ENCODE measurements at regions not wholly inside any gene's neighbourhood (a gene's known extent, or its start where the extent isn't known, plus 50 kb on each side); places are given as distances from the start of the nearest gene placed in this dataset.
"Not testable (repeated sequence)": the region's sequence is repeated elsewhere in the genome, so short reads cannot be mapped to it uniquely, and the experiment has no call there.

GRCh38 chr1:168835176-168835575, 106.2 kb upstream of the DPT start:
- H3K36me3 Mint-ChIP-seq (ENCODE audit: low read depth, unreplicated experiment): no peaks in the 10 kb centered on the region
- TF ChIP-seq CTCF (IDR thresholded peaks at IDR 0.05; ENCODE audit: unreplicated experiment): no peak
- DNase-seq (ENCODE audit: low spot score): no peak
- no peaks in the 10 kb centered on the region for H3K27me3 Mint-ChIP-seq (ENCODE audit: unreplicated experiment)
- H3K9me3 Mint-ChIP-seq (ENCODE audit: unreplicated experiment): no peaks in the 10 kb centered on the region
- H3K4me1 Mint-ChIP-seq (ENCODE audit: unreplicated experiment): peaks cover 28% of the 10 kb centered on the region
- no peak overlapping the region for H3K4me3 Mint-ChIP-seq (ENCODE audit: unreplicated experiment)
- H3K27ac Mint-ChIP-seq (ENCODE audit: unreplicated experiment): no peak overlapping the region

GRCh38 chr1:168835791-168836190, 106.8 kb upstream of the DPT start:
- Mint-ChIP-seq H3K36me3 (ENCODE audit: low read depth, unreplicated experiment) (no peaks in the 10 kb centered on the region), H3K27ac (ENCODE audit: unreplicated experiment) (no peak overlapping the region), H3K4me3 (ENCODE audit: unreplicated experiment) (no peak overlapping the region), H3K4me1 (ENCODE audit: unreplicated experiment) (peaks cover 28% of the 10 kb centered on the region), H3K27me3 (ENCODE audit: unreplicated experiment) (no peaks in the 10 kb centered on the region), H3K9me3 (ENCODE audit: unreplicated experiment) (no peaks in the 10 kb centered on the region)
- TF ChIP-seq CTCF (IDR thresholded peaks at IDR 0.05; ENCODE audit: unreplicated experiment): no peak
- no peak for DNase-seq (ENCODE audit: low spot score)

- no peak overlapping the region for H3K27ac Mint-ChIP-seq (ENCODE audit: unreplicated experiment)
- no peak for DNase-seq (ENCODE audit: low spot score)
- H3K36me3 Mint-ChIP-seq (ENCODE audit: low read depth, unreplicated experiment): no peaks in the 10 kb centered on the region
- no peak for TF ChIP-seq CTCF (IDR thresholded peaks at IDR 0.05; ENCODE audit: unreplicated experiment)
- H3K27me3 Mint-ChIP-seq (ENCODE audit: unreplicated experiment): no peaks in the 10 kb centered on the region
- no peaks in the 10 kb centered on the region for H3K9me3 Mint-ChIP-seq (ENCODE audit: unreplicated experiment)
- H3K4me3 Mint-ChIP-seq (ENCODE audit: unreplicated experiment): no peak overlapping the region
- H3K4me1 Mint-ChIP-seq (ENCODE audit: unreplicated experiment): peaks cover 26% of the 10 kb centered on the region
Observed at GRCh38 chr1:168836469-168836868, 107.5 kb upstream of the DPT start.

- H3K36me3 Mint-ChIP-seq (ENCODE audit: low read depth, unreplicated experiment); H3K27ac Mint-ChIP-seq (ENCODE audit: unreplicated experiment); H3K9me3 Mint-ChIP-seq (ENCODE audit: unreplicated experiment); DNase-seq (ENCODE audit: low spot score); H3K27me3 Mint-ChIP-seq (ENCODE audit: unreplicated experiment); H3K4me3 Mint-ChIP-seq (ENCODE audit: unreplicated experiment): not testable (repeated sequence)
- H3K4me1 Mint-ChIP-seq (ENCODE audit: unreplicated experiment): peaks cover 26% of the 10 kb centered on the region
Observed at GRCh38 chr1:168837230-168837629, 108.2 kb upstream of the DPT start.

- H3K27ac Mint-ChIP-seq (ENCODE audit: unreplicated experiment): no peak overlapping the region
- no peaks in the 10 kb centered on the region for H3K27me3 Mint-ChIP-seq (ENCODE audit: unreplicated experiment)
- H3K36me3 Mint-ChIP-seq (ENCODE audit: low read depth, unreplicated experiment): no peaks in the 10 kb centered on the region
- no peaks in the 10 kb centered on the region for H3K9me3 Mint-ChIP-seq (ENCODE audit: unreplicated experiment)
- TF ChIP-seq CTCF (IDR thresholded peaks at IDR 0.05; ENCODE audit: unreplicated experiment): no peak
- peaks cover 6% of the 10 kb centered on the region for H3K4me1 Mint-ChIP-seq (ENCODE audit: unreplicated experiment)
- DNase-seq (ENCODE audit: low spot score): no peak
- H3K4me3 Mint-ChIP-seq (ENCODE audit: unreplicated experiment): no peak overlapping the region
Observed at GRCh38 chr1:168842306-168842705, 113.3 kb upstream of the DPT start.

- Mint-ChIP-seq H3K27ac (ENCODE audit: unreplicated experiment) (no peak overlapping the region), H3K9me3 (ENCODE audit: unreplicated experiment) (no peaks in the 10 kb centered on the region), H3K4me1 (ENCODE audit: unreplicated experiment) (peaks cover 6% of the 10 kb centered on the region), H3K27me3 (ENCODE audit: unreplicated experiment) (no peaks in the 10 kb centered on the region), H3K4me3 (ENCODE audit: unreplicated experiment) (no peak overlapping the region), H3K36me3 (ENCODE audit: low read depth, unreplicated experiment) (no peaks in the 10 kb centered on the region)
- TF ChIP-seq CTCF (IDR thresholded peaks at IDR 0.05; ENCODE audit: unreplicated experiment): no peak
- DNase-seq (ENCODE audit: low spot score): no peak
Observed at GRCh38 chr1:168842916-168843315, 113.9 kb upstream of the DPT start.

All from endothelial cell (in vitro differentiated cells).